A549 (cell line): ENCODE measurements at regions not wholly inside any gene's neighbourhood (a gene's known extent, or its start where the extent isn't known, plus 50 kb on each side); places are given as distances from the start of the nearest gene placed in this dataset.

Experiments
- ESRRA ChIP-seq: fragments of 150-350 bp; IDR thresholded peaks from 2 replicates; pipeline ENCODE4 v1.6.1; 2014; ENCODE audit warnings: mild to moderate bottlenecking, low read length, borderline replicate concordance
- JUNB ChIP-seq: fragments of >200 bp; sonication (Bioruptor Twin); formaldehyde crosslinking; IDR thresholded peaks from 2 replicates; pipeline ENCODE4 v1.6.1; 2016
- PHF8 ChIP-seq: fragments of 200-600 bp; sonication (generic); IDR thresholded peaks from 2 replicates; pipeline ENCODE4 v1.6.1; 2016; ENCODE audit warnings: low read depth, mild to moderate bottlenecking, antibody characterized with exemption, moderate library complexity, borderline replicate concordance
- POLR2A ChIP-seq: IDR thresholded peaks from 2 replicates; pipeline ENCODE4 v1.6.1; 2012; ENCODE audit warnings: mild to moderate bottlenecking, low read length
- SMC3 ChIP-seq: fragments of >200 bp; sonication (Bioruptor Twin); formaldehyde crosslinking; IDR thresholded peaks from 3 replicates; pipeline ENCODE4 v1.6.1; 2018; ENCODE audit warnings: inconsistent platforms
- TF ChIP-seq, protein P1 (sequence below): fragments of >200 bp; sonication (Bioruptor Twin); formaldehyde crosslinking; IDR thresholded peaks from 3 replicates; pipeline ENCODE4 v1.5.1; 2016
- TF ChIP-seq, protein P2 (sequence below): IDR thresholded peaks from 2 replicates; pipeline ENCODE4 v1.6.1; 2012

GRCh38 chr14:26839481-26839880 is 241.6 kb upstream of the NOVA1 start:
- TF ChIP-seq, protein P1, sequence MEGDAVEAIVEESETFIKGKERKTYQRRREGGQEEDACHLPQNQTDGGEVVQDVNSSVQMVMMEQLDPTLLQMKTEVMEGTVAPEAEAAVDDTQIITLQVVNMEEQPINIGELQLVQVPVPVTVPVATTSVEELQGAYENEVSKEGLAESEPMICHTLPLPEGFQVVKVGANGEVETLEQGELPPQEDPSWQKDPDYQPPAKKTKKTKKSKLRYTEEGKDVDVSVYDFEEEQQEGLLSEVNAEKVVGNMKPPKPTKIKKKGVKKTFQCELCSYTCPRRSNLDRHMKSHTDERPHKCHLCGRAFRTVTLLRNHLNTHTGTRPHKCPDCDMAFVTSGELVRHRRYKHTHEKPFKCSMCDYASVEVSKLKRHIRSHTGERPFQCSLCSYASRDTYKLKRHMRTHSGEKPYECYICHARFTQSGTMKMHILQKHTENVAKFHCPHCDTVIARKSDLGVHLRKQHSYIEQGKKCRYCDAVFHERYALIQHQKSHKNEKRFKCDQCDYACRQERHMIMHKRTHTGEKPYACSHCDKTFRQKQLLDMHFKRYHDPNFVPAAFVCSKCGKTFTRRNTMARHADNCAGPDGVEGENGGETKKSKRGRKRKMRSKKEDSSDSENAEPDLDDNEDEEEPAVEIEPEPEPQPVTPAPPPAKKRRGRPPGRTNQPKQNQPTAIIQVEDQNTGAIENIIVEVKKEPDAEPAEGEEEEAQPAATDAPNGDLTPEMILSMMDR = no peak
- TF ChIP-seq POLR2A = no peak
- no peak for TF ChIP-seq ESRRA
- no peak for TF ChIP-seq PHF8
- no peak for TF ChIP-seq JUNB
- no peak for TF ChIP-seq SMC3
- TF ChIP-seq, protein P2, sequence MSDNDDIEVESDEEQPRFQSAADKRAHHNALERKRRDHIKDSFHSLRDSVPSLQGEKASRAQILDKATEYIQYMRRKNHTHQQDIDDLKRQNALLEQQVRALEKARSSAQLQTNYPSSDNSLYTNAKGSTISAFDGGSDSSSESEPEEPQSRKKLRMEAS = no peak
